Neural progenitor cell (in vitro differentiated cells): ENCODE measurements at regions not wholly inside any gene's neighbourhood (a gene's known extent, or its start where the extent isn't known, plus 50 kb on each side); places are given as distances from the start of the nearest gene placed in this dataset.

Experiments used
- DNase-seq: peaks from one replicate; pipeline ENCODE4 v3.0.0-alpha.2; 2016; ENCODE audit warnings: low spot score
- H2AFZ ChIP-seq: fragments of 200-600 bp; sonication (generic); replicated peaks from 2 replicates; pipeline ENCODE4 v1.6.1; 2016; ENCODE audit warnings: antibody characterized with exemption
- H3F3A ChIP-seq: fragments of 200-600 bp; sonication (generic); 2 replicates; pipeline ENCODE4 v1.6.1; 2016; ENCODE audit warnings: antibody characterized with exemption, low read depth
- H3K27ac ChIP-seq: fragments of 200-600 bp; sonication (generic); 2 replicates; pipeline ENCODE4 v1.5.1; 2016; ENCODE audit warnings: mild to moderate bottlenecking
- H3K27me3 ChIP-seq: fragments of 200-600 bp; sonication (generic); 2 replicates; pipeline ENCODE4 v1.6.1; 2016; ENCODE audit warnings: mild to moderate bottlenecking, moderate library complexity
- H3K36me3 ChIP-seq: fragments of 200-600 bp; sonication (generic); 2 replicates; pipeline ENCODE4 v1.5.1; 2016
- H3K4me1 ChIP-seq: fragments of 200-600 bp; sonication (generic); 2 replicates; pipeline ENCODE4 v1.6.1; 2016; ENCODE audit warnings: mixed run types
- H3K4me2 ChIP-seq: fragments of 200-600 bp; sonication (generic); 2 replicates; pipeline ENCODE4 v1.6.1; 2016
- H3K4me3 ChIP-seq: fragments of 200-600 bp; sonication (generic); 2 replicates; pipeline ENCODE4 v1.5.1; 2016
- H3K79me2 ChIP-seq: fragments of 200-600 bp; sonication (generic); 2 replicates; pipeline ENCODE4 v1.6.1; 2016; ENCODE audit warnings: low read depth
- H3K9ac ChIP-seq: fragments of 200-600 bp; sonication (generic); 2 replicates; pipeline ENCODE4 v1.6.1; 2016
- H3K9me3 ChIP-seq: fragments of 200-600 bp; sonication (generic); 2 replicates; pipeline ENCODE4 v1.5.1; 2016; ENCODE audit warnings: low read depth
- H4K20me1 ChIP-seq: fragments of 200-600 bp; sonication (generic); 2 replicates; pipeline ENCODE4 v1.6.1; 2016; ENCODE audit warnings: low read depth
- H3K27ac Mint-ChIP-seq: 3 replicates; pipeline ENCODE4 v1.8.0; 2021; ENCODE audit warnings: mixed read lengths
- H3K27me3 Mint-ChIP-seq: 2 replicates; pipeline ENCODE4 v1.8.0; 2022; ENCODE audit warnings: low read depth, mild to moderate bottlenecking, inconsistent platforms, moderate library complexity, mixed read lengths; ENCODE audit not compliant: insufficient read depth
- H3K36me3 Mint-ChIP-seq: 3 replicates; pipeline ENCODE4 v1.8.0; 2021; ENCODE audit warnings: mixed read lengths
- H3K4me1 Mint-ChIP-seq: 3 replicates; pipeline ENCODE4 v1.8.0; 2021; ENCODE audit warnings: mixed read lengths
- H3K4me3 Mint-ChIP-seq: 3 replicates; pipeline ENCODE4 v1.8.0; 2021; ENCODE audit warnings: mild to moderate bottlenecking, moderate library complexity, mixed read lengths
- H3K9me3 Mint-ChIP-seq: 3 replicates; pipeline ENCODE4 v1.8.0; 2020; ENCODE audit warnings: mixed read lengths
- EZH2 ChIP-seq: fragments of 200-600 bp; sonication (generic); IDR thresholded peaks from 2 replicates; pipeline ENCODE4 v1.6.1; 2017; ENCODE audit warnings: antibody characterized with exemption, mild to moderate bottlenecking, moderate library complexity
- EZH2phosphoT487 ChIP-seq: fragments of 200-600 bp; sonication (generic); IDR thresholded peaks from 2 replicates; pipeline ENCODE4 v1.6.1; 2017; ENCODE audit warnings: antibody characterized with exemption
- TF ChIP-seq, protein P1 (sequence below): fragments of 200-600 bp; sonication (generic); IDR thresholded peaks from 2 replicates; pipeline ENCODE4 v1.5.1; 2017; ENCODE audit warnings: antibody characterized with exemption, mild to moderate bottlenecking

DNA sequence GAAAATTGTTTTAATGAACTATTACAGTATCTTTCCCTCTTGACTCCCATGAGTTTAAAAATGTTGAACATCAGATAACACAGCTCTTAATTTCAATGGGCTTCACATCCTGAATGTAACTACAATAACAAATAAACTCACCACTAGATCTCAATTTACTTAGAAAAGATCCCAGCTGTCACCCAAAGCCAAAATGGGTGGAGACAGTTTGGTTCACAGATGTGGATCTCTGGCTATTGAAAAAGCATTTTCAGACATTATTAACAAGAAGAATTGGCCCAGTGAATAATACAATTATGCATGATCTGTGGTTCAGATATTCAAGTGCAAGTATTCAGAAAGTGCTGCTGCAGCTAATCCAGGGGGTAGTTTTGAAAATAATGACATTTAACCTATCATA lies 184.7 kb upstream of the RALGAPA2 start:
- Histone ChIP-seq H4K20me1 (no peaks in the 10 kb centered on the region), H3K4me3 (no peak overlapping the region), H3F3A (no peaks in the 10 kb centered on the region), H2AFZ (no peak overlapping the region), H3K4me2 (no peak overlapping the region), H3K27ac (no peak overlapping the region), H3K79me2 (no peaks in the 10 kb centered on the region), H3K9ac (no peak overlapping the region), H3K4me1 (peaks cover 26% of the 10 kb centered on the region), H3K27me3 (peaks cover 7% of the 10 kb centered on the region), H3K9me3 (no peaks in the 10 kb centered on the region), H3K36me3 (no peaks in the 10 kb centered on the region)
- Mint-ChIP-seq H3K9me3 (peaks cover 20% of the 10 kb centered on the region), H3K4me1 (peaks cover 19% of the 10 kb centered on the region), H3K27ac (no peak overlapping the region), H3K27me3 (peaks cover 15% of the 10 kb centered on the region), H3K4me3 (no peak overlapping the region), H3K36me3 (peaks cover 2% of the 10 kb centered on the region)
- TF ChIP-seq, protein P1, sequence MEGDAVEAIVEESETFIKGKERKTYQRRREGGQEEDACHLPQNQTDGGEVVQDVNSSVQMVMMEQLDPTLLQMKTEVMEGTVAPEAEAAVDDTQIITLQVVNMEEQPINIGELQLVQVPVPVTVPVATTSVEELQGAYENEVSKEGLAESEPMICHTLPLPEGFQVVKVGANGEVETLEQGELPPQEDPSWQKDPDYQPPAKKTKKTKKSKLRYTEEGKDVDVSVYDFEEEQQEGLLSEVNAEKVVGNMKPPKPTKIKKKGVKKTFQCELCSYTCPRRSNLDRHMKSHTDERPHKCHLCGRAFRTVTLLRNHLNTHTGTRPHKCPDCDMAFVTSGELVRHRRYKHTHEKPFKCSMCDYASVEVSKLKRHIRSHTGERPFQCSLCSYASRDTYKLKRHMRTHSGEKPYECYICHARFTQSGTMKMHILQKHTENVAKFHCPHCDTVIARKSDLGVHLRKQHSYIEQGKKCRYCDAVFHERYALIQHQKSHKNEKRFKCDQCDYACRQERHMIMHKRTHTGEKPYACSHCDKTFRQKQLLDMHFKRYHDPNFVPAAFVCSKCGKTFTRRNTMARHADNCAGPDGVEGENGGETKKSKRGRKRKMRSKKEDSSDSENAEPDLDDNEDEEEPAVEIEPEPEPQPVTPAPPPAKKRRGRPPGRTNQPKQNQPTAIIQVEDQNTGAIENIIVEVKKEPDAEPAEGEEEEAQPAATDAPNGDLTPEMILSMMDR = no peak
- no peak for TF ChIP-seq EZH2
- TF ChIP-seq EZH2phosphoT487 = no peak
- DNase-seq = no peak

DNA sequence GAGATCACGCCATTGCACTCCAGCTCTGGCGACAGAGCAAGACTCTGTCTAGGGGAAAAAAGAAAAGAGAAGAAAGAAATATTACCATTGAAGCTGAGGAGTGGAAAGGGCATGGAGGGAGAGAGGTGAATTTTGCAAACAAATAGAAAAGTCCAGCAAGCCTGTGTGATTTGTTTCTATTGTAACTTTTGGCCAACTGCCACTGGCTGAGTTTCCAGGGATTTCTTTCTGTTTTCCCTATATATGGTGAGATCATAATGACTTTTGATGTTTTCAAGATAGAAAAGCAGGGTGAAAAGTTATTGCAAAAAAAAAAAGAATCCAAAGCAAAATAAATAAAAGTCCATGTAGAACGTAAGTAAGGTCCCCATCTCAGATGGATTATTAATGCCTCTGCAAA lies 184.2 kb upstream of the RALGAPA2 start:
- H3K4me1 Mint-ChIP-seq = peaks cover 19% of the 10 kb centered on the region
- no peak overlapping the region for H3K27ac Mint-ChIP-seq

DNA sequence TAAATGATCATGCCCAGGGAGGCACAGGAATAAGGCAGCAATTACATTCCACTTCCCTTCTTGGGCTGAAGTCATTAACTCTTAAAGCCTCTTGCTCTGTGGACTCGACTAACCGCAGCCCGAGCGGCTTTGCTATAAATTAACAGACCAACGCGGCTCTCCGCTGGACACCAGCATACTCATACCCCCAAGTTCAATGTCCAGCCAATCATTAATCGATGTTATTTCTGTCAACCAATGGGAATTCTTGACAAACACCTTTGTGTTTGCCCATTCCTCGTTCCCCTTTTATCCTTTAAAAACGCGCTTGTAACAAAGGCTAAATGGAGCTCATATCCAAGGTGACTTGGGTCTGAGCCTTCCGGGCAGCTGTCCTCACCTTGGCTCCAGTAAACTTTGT lies 183.1 kb upstream of the RALGAPA2 start:
- no peak overlapping the region for H3K9ac ChIP-seq
- H3K79me2 ChIP-seq = no peaks in the 10 kb centered on the region
- H3K27me3 ChIP-seq = peaks cover 23% of the 10 kb centered on the region
- no peak overlapping the region for H3K27ac ChIP-seq
- H3K9me3 Mint-ChIP-seq = peaks cover 24% of the 10 kb centered on the region
- H3K4me1 Mint-ChIP-seq = peaks cover 19% of the 10 kb centered on the region
- no peaks in the 10 kb centered on the region for H3K36me3 Mint-ChIP-seq
- H3K36me3 ChIP-seq = no peaks in the 10 kb centered on the region
- no peaks in the 10 kb centered on the region for H4K20me1 ChIP-seq
- no peak overlapping the region for H3K27ac Mint-ChIP-seq
- H3K9me3 ChIP-seq = no peaks in the 10 kb centered on the region
- no peak overlapping the region for H3K4me3 Mint-ChIP-seq
- no peak overlapping the region for H3K4me3 ChIP-seq
- peaks cover 22% of the 10 kb centered on the region for H3K27me3 Mint-ChIP-seq
- peaks cover 28% of the 10 kb centered on the region for H3K4me1 ChIP-seq
- no peak for DNase-seq
- H3F3A ChIP-seq = no peaks in the 10 kb centered on the region
- TF ChIP-seq EZH2phosphoT487 (no peak), EZH2 (no peak)
- TF ChIP-seq, protein P1 = no peak
- no peak overlapping the region for H3K4me2 ChIP-seq
- H2AFZ ChIP-seq = no peak overlapping the region

More for the DNA sequence above, 184.2 kb upstream of the RALGAPA2 start:
- Histone ChIP-seq H3K4me2 (no peak overlapping the region), H3K79me2 (no peaks in the 10 kb centered on the region), H3K9ac (no peak overlapping the region), H3K4me3 (no peak overlapping the region), H2AFZ (no peak overlapping the region), H3K36me3 (no peaks in the 10 kb centered on the region), H3K9me3 (no peaks in the 10 kb centered on the region), H3F3A (no peaks in the 10 kb centered on the region), H4K20me1 (no peaks in the 10 kb centered on the region), H3K27me3 (peaks cover 12% of the 10 kb centered on the region), H3K4me1 (peaks cover 28% of the 10 kb centered on the region), H3K27ac (no peak overlapping the region)
- H3K27me3 Mint-ChIP-seq = peaks cover 16% of the 10 kb centered on the region
- peaks cover under 1% of the 10 kb centered on the region for H3K36me3 Mint-ChIP-seq
- DNase-seq = no peak
- no peak for TF ChIP-seq EZH2
- TF ChIP-seq, protein P1 = no peak
- no peak for TF ChIP-seq EZH2phosphoT487
- H3K9me3 Mint-ChIP-seq = peaks cover 20% of the 10 kb centered on the region
- H3K4me3 Mint-ChIP-seq = no peak overlapping the region
